ENCODE measurements at regions not wholly inside any gene's neighbourhood (a gene's known extent, or its start where the extent isn't known, plus 50 kb on each side); places are given as distances from the start of the nearest gene placed in this dataset.
A peak's percentile ranks its signal among the peaks of the same experiment; 100 is the strongest.

DNA sequence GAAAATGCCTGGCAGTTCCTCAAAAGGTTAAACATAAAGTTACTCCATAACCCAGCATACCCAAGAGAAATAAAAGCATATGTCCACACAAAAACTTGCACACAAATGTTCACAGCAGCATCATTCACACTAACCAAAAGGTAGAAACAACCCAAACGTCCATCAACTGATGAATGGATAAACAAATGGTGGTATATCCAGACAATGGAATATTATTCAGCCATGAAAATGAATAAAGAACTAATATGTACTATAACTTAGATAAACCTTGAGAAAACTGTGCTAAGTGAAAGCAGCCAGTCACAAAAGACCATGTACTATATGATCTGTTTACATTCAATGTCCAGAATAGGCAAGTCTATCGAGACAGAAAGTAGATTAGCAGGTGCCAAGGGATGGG lies 60.4 kb downstream of the CAMK2N1 start:
- TF ChIP-seq, protein P1, sequence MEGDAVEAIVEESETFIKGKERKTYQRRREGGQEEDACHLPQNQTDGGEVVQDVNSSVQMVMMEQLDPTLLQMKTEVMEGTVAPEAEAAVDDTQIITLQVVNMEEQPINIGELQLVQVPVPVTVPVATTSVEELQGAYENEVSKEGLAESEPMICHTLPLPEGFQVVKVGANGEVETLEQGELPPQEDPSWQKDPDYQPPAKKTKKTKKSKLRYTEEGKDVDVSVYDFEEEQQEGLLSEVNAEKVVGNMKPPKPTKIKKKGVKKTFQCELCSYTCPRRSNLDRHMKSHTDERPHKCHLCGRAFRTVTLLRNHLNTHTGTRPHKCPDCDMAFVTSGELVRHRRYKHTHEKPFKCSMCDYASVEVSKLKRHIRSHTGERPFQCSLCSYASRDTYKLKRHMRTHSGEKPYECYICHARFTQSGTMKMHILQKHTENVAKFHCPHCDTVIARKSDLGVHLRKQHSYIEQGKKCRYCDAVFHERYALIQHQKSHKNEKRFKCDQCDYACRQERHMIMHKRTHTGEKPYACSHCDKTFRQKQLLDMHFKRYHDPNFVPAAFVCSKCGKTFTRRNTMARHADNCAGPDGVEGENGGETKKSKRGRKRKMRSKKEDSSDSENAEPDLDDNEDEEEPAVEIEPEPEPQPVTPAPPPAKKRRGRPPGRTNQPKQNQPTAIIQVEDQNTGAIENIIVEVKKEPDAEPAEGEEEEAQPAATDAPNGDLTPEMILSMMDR (IDR thresholded peaks at IDR 0.05): no peak
- H3K27ac ChIP-seq: no peak overlapping the region
- no peak for DNase-seq (ENCODE audit: low spot score)
- no peak overlapping the region for H3K4me3 ChIP-seq

GRCh38 chr1:20423169-20423795 lies 62.7 kb downstream of the CAMK2N1 start:
- Histone ChIP-seq H3K4me3 (no peak overlapping the region), H3K27ac (no peak overlapping the region)
- TF ChIP-seq, protein P1 (IDR thresholded peaks at IDR 0.05): no peak
- DNase-seq (ENCODE audit: low spot score): no peak

DNA sequence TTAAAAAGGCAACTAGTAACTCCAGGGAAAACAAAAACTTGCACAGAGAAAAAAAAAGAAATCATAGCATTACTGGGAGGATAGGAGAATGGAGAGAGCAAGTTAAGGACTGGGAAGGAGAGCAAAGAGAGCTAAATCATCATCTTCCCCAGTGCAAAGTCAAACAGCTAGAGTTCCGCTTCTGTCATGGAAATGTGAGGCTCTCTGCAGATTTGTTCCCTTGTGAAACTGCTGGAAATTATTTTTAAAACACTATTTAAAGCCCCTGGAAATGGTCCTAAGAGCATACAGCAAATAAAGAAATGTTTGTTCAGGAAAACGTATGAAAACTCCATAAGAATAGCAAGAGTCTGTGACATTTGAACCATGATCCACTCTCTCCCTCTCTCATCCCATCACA lies 64.6 kb downstream of the CAMK2N1 start:
- TF ChIP-seq, protein P1 (IDR thresholded peaks at IDR 0.05): no peak
- H3K27ac ChIP-seq: no peak overlapping the region
- DNase-seq (ENCODE audit: low spot score): no peak
- no peak overlapping the region for H3K4me3 ChIP-seq

- DNase-seq (ENCODE audit: low spot score): peak; percentile 52
- no peak overlapping the region for H3K4me3 ChIP-seq
- no peak overlapping the region for H3K27ac ChIP-seq
- TF ChIP-seq, protein P1 (IDR thresholded peaks at IDR 0.05): no peak
Observed at GRCh38 chr1:20417581-20417980, 68.4 kb downstream of the CAMK2N1 start.

GRCh38 chr1:20416706-20417105 lies 69.3 kb downstream of the CAMK2N1 start:
- Histone ChIP-seq H3K27ac (no peak overlapping the region), H3K4me3 (no peak overlapping the region)
- DNase-seq (ENCODE audit: low spot score): peak; percentile 9
- TF ChIP-seq, protein P1 (IDR thresholded peaks at IDR 0.05): no peak

DNA sequence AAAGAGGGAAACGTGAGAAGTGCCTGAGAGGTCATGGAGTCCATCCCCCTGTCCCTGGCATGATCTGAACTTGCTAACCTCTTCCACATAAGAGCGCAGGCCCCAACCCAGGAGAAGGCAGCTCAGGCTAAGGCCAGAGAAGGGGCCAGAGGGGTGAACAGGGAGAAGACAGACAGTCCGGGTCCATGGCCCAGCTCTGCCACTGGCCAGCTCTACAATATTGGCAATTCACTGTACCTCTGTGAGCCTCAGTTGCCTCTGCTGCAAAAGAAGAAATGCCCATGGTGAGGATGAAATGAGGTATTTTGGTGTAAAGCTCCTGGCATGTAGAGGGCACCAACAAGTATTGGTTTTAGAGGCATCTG lies 72.3 kb downstream of the CAMK2N1 start:
- TF ChIP-seq, protein P1 (IDR thresholded peaks at IDR 0.05): no peak

DNA sequence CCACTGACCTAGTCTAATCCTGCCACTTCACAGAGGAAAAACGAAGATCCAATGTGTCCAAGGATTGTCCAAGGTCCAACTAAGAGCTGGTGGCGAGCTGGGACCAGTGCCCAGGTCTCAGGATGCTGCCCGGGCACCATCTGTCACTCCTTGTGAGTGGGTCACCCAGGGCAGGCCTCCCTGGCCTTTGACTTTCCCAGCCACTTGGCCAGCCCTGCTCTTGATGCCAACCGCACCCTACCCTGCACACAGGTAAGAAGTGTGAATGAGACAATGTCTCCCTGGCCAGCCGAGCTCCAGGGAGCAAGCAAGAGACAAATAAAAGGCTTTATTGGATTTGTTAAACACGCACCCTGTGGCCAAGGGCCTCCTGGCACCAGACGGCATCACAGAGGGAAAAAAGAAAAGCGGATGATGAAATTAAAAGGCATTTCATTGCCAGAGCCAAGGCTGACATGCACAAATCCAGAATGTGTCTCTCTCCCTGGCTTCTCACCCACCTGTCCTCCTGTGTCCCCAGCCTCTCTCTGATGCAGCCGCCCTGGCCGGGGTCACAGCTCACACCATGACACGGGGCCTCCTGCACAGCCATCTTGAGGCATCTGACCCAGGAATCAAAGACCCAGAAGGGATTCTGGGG lies 72.8 kb downstream of the CAMK2N1 start:
- TF ChIP-seq, protein P1 (IDR thresholded peaks at IDR 0.05): no peak
- DNase-seq (ENCODE audit: low spot score): peak; percentile 49
- Histone ChIP-seq H3K27ac (no peak overlapping the region), H3K4me3 (no peak overlapping the region)

More for the DNA sequence above, 72.3 kb downstream of the CAMK2N1 start:
- H3K4me3 ChIP-seq: no peak overlapping the region
- peak; percentile 33 for DNase-seq (ENCODE audit: low spot score)
- H3K27ac ChIP-seq: no peak overlapping the region

Data from coronary artery (tissue), 2 donors.